Naive thymus-derived CD4-positive, alpha-beta T cell (primary cell): ENCODE measurements at regions not wholly inside any gene's neighbourhood (a gene's known extent, or its start where the extent isn't known, plus 50 kb on each side); places are given as distances from the start of the nearest gene placed in this dataset.
"Not testable (repeated sequence)": the region's sequence is repeated elsewhere in the genome, so short reads cannot be mapped to it uniquely, and the experiment has no call there.

Experiments used
- ATAC-seq: fragments of 150-1000 bp; cut with Tn5 transposase; 2 replicates; pipeline ENCODE4 v1.10.0; 2021; ENCODE audit warnings: mild to moderate bottlenecking, moderate library complexity
- CTCF ChIA-PET: fragments of 350-600 bp; sonication (Branson Sonifier 250); formaldehyde crosslinking; loops from one replicate; lab custom pipeline; 2021; ENCODE audit warnings: antibody characterized with exemption; lab: Charles Lee
- POLR2A ChIA-PET: fragments of 350-600 bp; sonication (Branson Sonifier 250); formaldehyde crosslinking; loops from one replicate; lab custom pipeline; 2021; ENCODE audit warnings: antibody characterized with exemption, inconsistent platforms; lab: Charles Lee
- DNase-seq, 9 donors: peaks; one replicate each; pipeline versions ENCODE4 v3.0.0 to v3.0.0-alpha.2; 2020 to 2022; ENCODE audit warnings: mixed read lengths in 1 of 9
- H3K27ac ChIP-seq: one replicate; pipeline ENCODE4 v1.7.0; 2013; ENCODE audit warnings: mild to moderate bottlenecking, low read depth, low read length, moderate library complexity
- H3K27me3 ChIP-seq, 2 donors: one replicate each; pipeline ENCODE4 v1.7.0; 2013; ENCODE audit warnings: low read length in 2 of 2, mild to moderate bottlenecking in 2 of 2, moderate library complexity in 2 of 2; ENCODE audit not compliant: control insufficient read depth in 2 of 2, insufficient read depth in 2 of 2
- H3K36me3 ChIP-seq, 3 experiments: 1 replicate in 2 of 3; 2 replicates in 1 of 3; pipeline ENCODE4 v1.7.0; 2013; ENCODE audit warnings: low read length in 3 of 3, mild to moderate bottlenecking in 3 of 3, moderate library complexity in 1 of 3; ENCODE audit not compliant: insufficient read depth in 3 of 3, control insufficient read depth in 2 of 3
- H3K4me1 ChIP-seq, 2 donors: one replicate each; pipeline ENCODE4 v1.7.0; 2013; ENCODE audit warnings: low read length in 2 of 2, mild to moderate bottlenecking in 2 of 2, moderate library complexity in 1 of 2; ENCODE audit not compliant: control insufficient read depth in 2 of 2, insufficient read depth in 2 of 2
- H3K4me3 ChIP-seq: 2 replicates; pipeline ENCODE4 v1.7.0; 2013; ENCODE audit warnings: mild to moderate bottlenecking, low read length
- H3K9me3 ChIP-seq, 3 experiments: 1 replicate in 2 of 3; 2 replicates in 1 of 3; pipeline ENCODE4 v1.7.0; 2013; ENCODE audit warnings: low read length in 3 of 3; ENCODE audit not compliant: control insufficient read depth in 2 of 3
- H3K27ac Mint-ChIP-seq, 9 donors: one replicate each; pipeline ENCODE4 v1.8.0; 2020 to 2022; ENCODE audit warnings: mixed read lengths in 9 of 9, mild to moderate bottlenecking in 8 of 9, moderate library complexity in 5 of 9, inconsistent platforms in 2 of 9
- H3K27me3 Mint-ChIP-seq, 5 donors: one replicate each; pipeline ENCODE4 v1.8.0; 2021 to 2022; ENCODE audit warnings: mixed read lengths in 5 of 5, mild to moderate bottlenecking in 1 of 5
- H3K36me3 Mint-ChIP-seq, 5 donors: one replicate each; pipeline ENCODE4 v1.8.0; 2020 to 2022; ENCODE audit warnings: mixed read lengths in 5 of 5, mild to moderate bottlenecking in 3 of 5, inconsistent platforms in 1 of 5
- H3K4me1 Mint-ChIP-seq, 7 donors: one replicate each; pipeline ENCODE4 v1.8.0; 2020 to 2022; ENCODE audit warnings: mixed read lengths in 7 of 7, mild to moderate bottlenecking in 3 of 7, inconsistent platforms in 1 of 7
- H3K4me3 Mint-ChIP-seq, 10 donors: one replicate each; pipeline ENCODE4 v1.8.0; 2020 to 2022; ENCODE audit warnings: mild to moderate bottlenecking in 10 of 10, mixed read lengths in 10 of 10, moderate library complexity in 6 of 10, inconsistent platforms in 2 of 10
- H3K9me3 Mint-ChIP-seq, 11 donors: one replicate each; pipeline ENCODE4 v1.8.0; 2020 to 2022; ENCODE audit warnings: mixed read lengths in 11 of 11, mild to moderate bottlenecking in 4 of 11, inconsistent platforms in 1 of 11, moderate library complexity in 1 of 11
- intact Hi-C, 2 donors: fragments of 100-400 bp; cut with micrococcal nuclease; formaldehyde crosslinking; loops; one replicate each; pipeline ENCODE4 v1.15.1; 2023

- Histone ChIP-seq H3K9me3 (no peaks in the 10 kb centered on the region), H3K4me1 (no peaks in the 10 kb centered on the region), H3K27me3 (no peaks in the 10 kb centered on the region), H3K36me3 (no peaks in the 10 kb centered on the region), H3K27ac (no peak overlapping the region), H3K4me3 (no peak overlapping the region)
- no peak overlapping the region for H3K27ac Mint-ChIP-seq
- H3K4me1 Mint-ChIP-seq = no peaks in the 10 kb centered on the region
- no peak overlapping the region for H3K4me3 Mint-ChIP-seq
- intact Hi-C loops = no loop called here
- POLR2A ChIA-PET = no interaction called here
- peaks cover 0 to 24% (median 6%) of the 10 kb centered on the region in 11 donors for H3K9me3 Mint-ChIP-seq
- H3K36me3 Mint-ChIP-seq = no peaks in the 10 kb centered on the region
- ATAC-seq (no peak), DNase-seq (no peak)
- H3K27me3 Mint-ChIP-seq = no peaks in the 10 kb centered on the region
- CTCF ChIA-PET = no interaction called here
These were observed 207.8 kb downstream of the CXXC4 start for GRCh38 chr4:104286867-104287266.

- Mint-ChIP-seq H3K27me3 (no peaks in the 10 kb centered on the region), H3K4me1 (no peaks in the 10 kb centered on the region), H3K4me3 (no peak overlapping the region), H3K36me3 (no peaks in the 10 kb centered on the region), H3K27ac (no peak overlapping the region), H3K9me3 (peaks cover 0 to 8% (median 4%) of the 10 kb centered on the region in 11 donors)
- ChIA-PET POLR2A (no interaction called here), CTCF (no interaction called here)
- Histone ChIP-seq H3K27me3 (no peaks in the 10 kb centered on the region), H3K27ac (no peak overlapping the region), H3K36me3 (no peaks in the 10 kb centered on the region), H3K4me1 (no peaks in the 10 kb centered on the region), H3K4me3 (no peak overlapping the region), H3K9me3 (no peaks in the 10 kb centered on the region)
- DNase-seq (no peak), ATAC-seq (no peak)
- intact Hi-C loops = no loop called here
These were observed 211.4 kb downstream of the CXXC4 start for GRCh38 chr4:104283303-104283702.

GRCh38 chr4:104279744-104280143 is 214.9 kb downstream of the CXXC4 start:
- CTCF ChIA-PET = interaction anchor here (0.7 kb wide), 1 partner anchor 1168 kb away, joined by 3 read pairs; no protein-coding TSS in a partner anchor
- H3K4me3 ChIP-seq = no peak overlapping the region
- intact Hi-C loops = no loop called here

GRCh38 chr4:104272966-104273365 is 221.7 kb downstream of the CXXC4 start:
- no peak overlapping the region for H3K4me3 Mint-ChIP-seq
- Histone ChIP-seq H3K27ac (no peak overlapping the region), H3K4me1 (no peaks in the 10 kb centered on the region), H3K4me3 (no peak overlapping the region), H3K9me3 (no peaks in the 10 kb centered on the region), H3K27me3 (no peaks in the 10 kb centered on the region), H3K36me3 (no peaks in the 10 kb centered on the region)
- peaks cover 0 to 13% (median 2%) of the 10 kb centered on the region in 11 donors for H3K9me3 Mint-ChIP-seq
- intact Hi-C loops = no loop called here
- H3K36me3 Mint-ChIP-seq = no peaks in the 10 kb centered on the region
- no peaks in the 10 kb centered on the region for H3K27me3 Mint-ChIP-seq
- ATAC-seq (no peak), DNase-seq (no peak)
- CTCF ChIA-PET = no interaction called here
- no peaks in the 10 kb centered on the region for H3K4me1 Mint-ChIP-seq
- POLR2A ChIA-PET = no interaction called here
- no peak overlapping the region for H3K27ac Mint-ChIP-seq

More at GRCh38 chr4:104279744-104280143, 214.9 kb downstream of the CXXC4 start:
- ATAC-seq (no peak), DNase-seq (no peak)
- Mint-ChIP-seq H3K9me3 (peaks cover 0 to 8% (median 2%) of the 10 kb centered on the region in 11 donors), H3K27ac (no peak overlapping the region), H3K4me3 (no peak overlapping the region), H3K4me1 (no peaks in the 10 kb centered on the region), H3K36me3 (no peaks in the 10 kb centered on the region), H3K27me3 (no peaks in the 10 kb centered on the region)
- Histone ChIP-seq H3K27me3 (no peaks in the 10 kb centered on the region), H3K27ac (no peak overlapping the region), H3K9me3 (no peaks in the 10 kb centered on the region), H3K4me1 (no peaks in the 10 kb centered on the region), H3K36me3 (no peaks in the 10 kb centered on the region)
- POLR2A ChIA-PET = no interaction called here

- H3K27me3 Mint-ChIP-seq, POLR2A ChIA-PET, H3K9me3 Mint-ChIP-seq, H3K36me3 Mint-ChIP-seq, H3K4me3 ChIP-seq, H3K27ac ChIP-seq, H3K27me3 ChIP-seq, CTCF ChIA-PET, intact Hi-C loops, H3K4me1 ChIP-seq, H3K9me3 ChIP-seq, H3K27ac Mint-ChIP-seq, H3K4me1 Mint-ChIP-seq, ATAC-seq, H3K36me3 ChIP-seq, DNase-seq, H3K4me3 Mint-ChIP-seq: not testable (repeated sequence)
These were observed 225.1 kb downstream of the CXXC4 start for GRCh38 chr4:104269603-104270002.

GRCh38 chr4:104263100-104263499 is 231.6 kb downstream of the CXXC4 start:
- H3K4me1 Mint-ChIP-seq = no peaks in the 10 kb centered on the region

GRCh38 chr4:104262678-104263077 is 232.0 kb downstream of the CXXC4 start:
- Mint-ChIP-seq H3K4me3 (no peak overlapping the region), H3K36me3 (no peaks in the 10 kb centered on the region), H3K27ac (no peak overlapping the region), H3K9me3 (peaks cover 0 to 19% (median 2%) of the 10 kb centered on the region in 11 donors), H3K27me3 (no peaks in the 10 kb centered on the region), H3K4me1 (no peaks in the 10 kb centered on the region)
- CTCF ChIA-PET = no interaction called here
- Histone ChIP-seq H3K27me3 (no peaks in the 10 kb centered on the region), H3K27ac (no peak overlapping the region), H3K4me3 (no peak overlapping the region), H3K4me1 (no peaks in the 10 kb centered on the region), H3K36me3 (no peaks in the 10 kb centered on the region), H3K9me3 (no peaks in the 10 kb centered on the region)
- DNase-seq (no peak), ATAC-seq (no peak)
- POLR2A ChIA-PET = no interaction called here
- intact Hi-C loops = no loop called here

More at GRCh38 chr4:104263100-104263499, 231.6 kb downstream of the CXXC4 start:
- Mint-ChIP-seq H3K9me3 (peaks cover 0 to 18% (median 2%) of the 10 kb centered on the region in 11 donors), H3K27me3 (no peaks in the 10 kb centered on the region), H3K27ac (no peak overlapping the region), H3K4me3 (no peak overlapping the region), H3K36me3 (no peaks in the 10 kb centered on the region)
- POLR2A ChIA-PET = no interaction called here
- Histone ChIP-seq H3K4me3 (no peak overlapping the region), H3K27me3 (no peaks in the 10 kb centered on the region), H3K27ac (no peak overlapping the region), H3K4me1 (no peaks in the 10 kb centered on the region), H3K9me3 (no peaks in the 10 kb centered on the region), H3K36me3 (no peaks in the 10 kb centered on the region)
- ATAC-seq = no peak
- CTCF ChIA-PET = no interaction called here
- DNase-seq = no peak
- intact Hi-C loops = no loop called here
